ENCODE measurements at regions not wholly inside any gene's neighbourhood (a gene's known extent, or its start where the extent isn't known, plus 50 kb on each side); places are given as distances from the start of the nearest gene placed in this dataset.

DNA sequence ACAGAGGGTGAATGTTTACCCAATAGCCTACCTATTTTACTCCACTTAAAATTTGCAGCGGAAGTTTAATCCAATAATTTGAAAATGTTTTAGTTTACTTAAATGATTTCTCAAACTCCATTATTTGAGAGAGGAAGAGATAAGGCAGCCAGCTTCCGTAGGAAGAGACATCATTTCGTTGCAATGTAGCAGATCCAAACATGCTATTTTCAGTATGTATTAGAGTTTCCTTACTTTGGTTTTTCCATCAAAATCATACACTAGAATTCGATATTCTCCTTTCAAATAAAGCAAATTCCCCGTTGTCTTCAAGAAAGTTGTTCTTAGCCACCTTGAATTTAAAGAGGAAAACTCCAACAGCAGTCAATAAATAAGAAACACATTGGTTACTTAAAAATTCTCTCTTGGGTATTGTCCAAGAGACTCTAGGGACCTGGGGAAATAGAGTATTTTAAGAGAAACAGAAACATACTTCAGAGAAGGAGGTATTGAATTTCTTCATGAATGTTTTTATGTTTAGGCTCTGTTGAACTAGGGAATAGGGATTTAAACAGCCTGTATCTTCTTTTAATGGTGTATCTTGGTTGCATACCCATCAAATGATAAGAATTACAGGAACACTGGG is 324.5 kb upstream of the GBE1 start:
- Histone ChIP-seq H3K27me3 (ENCODE audit: insufficient read depth) (no peaks in the 10 kb centered on the region), H3K9me2 (ENCODE audit: insufficient read depth) (no peaks in the 10 kb centered on the region), H4K20me1 (replicated peaks; ENCODE audit: insufficient read depth) (no peaks in the 10 kb centered on the region), H3K4me2 (peak overlapping the region; percentile 50; the same call in 1 of the 2 replicates), H2AFZ (no peak overlapping the region), H3K4me1 (ENCODE audit: insufficient read depth) (peaks cover 44% of the 10 kb centered on the region), H3K4me3 (no peak overlapping the region), H3K27ac (ENCODE audit: low read depth) (no peak overlapping the region), H3F3A (replicated peaks; ENCODE audit: low read depth) (no peaks in the 10 kb centered on the region), H3K79me2 (replicated peaks; ENCODE audit: insufficient read depth) (no peaks in the 10 kb centered on the region), H3K36me3 (ENCODE audit: insufficient read depth) (no peaks in the 10 kb centered on the region)
- Mint-ChIP-seq H3K36me3 (ENCODE audit: low read depth) (no peaks in the 10 kb centered on the region), H3K27me3 (ENCODE audit: insufficient read depth, low read depth, poor library complexity) (no peaks in the 10 kb centered on the region), H3K4me3 (no peak overlapping the region), H3K9me3 (no peaks in the 10 kb centered on the region), H3K4me1 (peaks cover 34% of the 10 kb centered on the region), H3K27ac (no peak overlapping the region; the same call in none of the 2 replicates)
- TF ChIP-seq JUNB (IDR thresholded peaks at IDR 0.05; ENCODE audit: unreplicated experiment) (no peak), EZH2 (IDR thresholded peaks at IDR 0.05; ENCODE audit: low read depth, unreplicated experiment) (no peak), CREB1 (CRISPR knock-in tag; IDR thresholded peaks at IDR 0.05; ENCODE audit: low read depth) (no peak), NANOG (IDR thresholded peaks at IDR 0.05; ENCODE audit: borderline replicate concordance) (no peak), ZNF114 (CRISPR knock-in tag; IDR thresholded peaks at IDR 0.05) (no peak), STAT1 (IDR thresholded peaks at IDR 0.05; ENCODE audit: unreplicated experiment) (no peak), ZNF331 (CRISPR knock-in tag; IDR thresholded peaks at IDR 0.05; ENCODE audit: low read depth) (no peak), POLR2AphosphoS5 (IDR thresholded peaks at IDR 0.05; ENCODE audit: low read depth) (no peak), EZH2phosphoT487 (IDR thresholded peaks at IDR 0.05; ENCODE audit: unreplicated experiment) (no peak)
- TF ChIP-seq, protein P1, sequence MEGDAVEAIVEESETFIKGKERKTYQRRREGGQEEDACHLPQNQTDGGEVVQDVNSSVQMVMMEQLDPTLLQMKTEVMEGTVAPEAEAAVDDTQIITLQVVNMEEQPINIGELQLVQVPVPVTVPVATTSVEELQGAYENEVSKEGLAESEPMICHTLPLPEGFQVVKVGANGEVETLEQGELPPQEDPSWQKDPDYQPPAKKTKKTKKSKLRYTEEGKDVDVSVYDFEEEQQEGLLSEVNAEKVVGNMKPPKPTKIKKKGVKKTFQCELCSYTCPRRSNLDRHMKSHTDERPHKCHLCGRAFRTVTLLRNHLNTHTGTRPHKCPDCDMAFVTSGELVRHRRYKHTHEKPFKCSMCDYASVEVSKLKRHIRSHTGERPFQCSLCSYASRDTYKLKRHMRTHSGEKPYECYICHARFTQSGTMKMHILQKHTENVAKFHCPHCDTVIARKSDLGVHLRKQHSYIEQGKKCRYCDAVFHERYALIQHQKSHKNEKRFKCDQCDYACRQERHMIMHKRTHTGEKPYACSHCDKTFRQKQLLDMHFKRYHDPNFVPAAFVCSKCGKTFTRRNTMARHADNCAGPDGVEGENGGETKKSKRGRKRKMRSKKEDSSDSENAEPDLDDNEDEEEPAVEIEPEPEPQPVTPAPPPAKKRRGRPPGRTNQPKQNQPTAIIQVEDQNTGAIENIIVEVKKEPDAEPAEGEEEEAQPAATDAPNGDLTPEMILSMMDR (conservative IDR thresholded peaks at IDR 0.05; ENCODE audit: low read depth in 2 of 2) = no peak
- TF ChIP-seq, protein P2, sequence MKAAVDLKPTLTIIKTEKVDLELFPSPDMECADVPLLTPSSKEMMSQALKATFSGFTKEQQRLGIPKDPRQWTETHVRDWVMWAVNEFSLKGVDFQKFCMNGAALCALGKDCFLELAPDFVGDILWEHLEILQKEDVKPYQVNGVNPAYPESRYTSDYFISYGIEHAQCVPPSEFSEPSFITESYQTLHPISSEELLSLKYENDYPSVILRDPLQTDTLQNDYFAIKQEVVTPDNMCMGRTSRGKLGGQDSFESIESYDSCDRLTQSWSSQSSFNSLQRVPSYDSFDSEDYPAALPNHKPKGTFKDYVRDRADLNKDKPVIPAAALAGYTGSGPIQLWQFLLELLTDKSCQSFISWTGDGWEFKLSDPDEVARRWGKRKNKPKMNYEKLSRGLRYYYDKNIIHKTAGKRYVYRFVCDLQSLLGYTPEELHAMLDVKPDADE (IDR thresholded peaks at IDR 0.05) = no peak
- TF ChIP-seq, protein P3, sequence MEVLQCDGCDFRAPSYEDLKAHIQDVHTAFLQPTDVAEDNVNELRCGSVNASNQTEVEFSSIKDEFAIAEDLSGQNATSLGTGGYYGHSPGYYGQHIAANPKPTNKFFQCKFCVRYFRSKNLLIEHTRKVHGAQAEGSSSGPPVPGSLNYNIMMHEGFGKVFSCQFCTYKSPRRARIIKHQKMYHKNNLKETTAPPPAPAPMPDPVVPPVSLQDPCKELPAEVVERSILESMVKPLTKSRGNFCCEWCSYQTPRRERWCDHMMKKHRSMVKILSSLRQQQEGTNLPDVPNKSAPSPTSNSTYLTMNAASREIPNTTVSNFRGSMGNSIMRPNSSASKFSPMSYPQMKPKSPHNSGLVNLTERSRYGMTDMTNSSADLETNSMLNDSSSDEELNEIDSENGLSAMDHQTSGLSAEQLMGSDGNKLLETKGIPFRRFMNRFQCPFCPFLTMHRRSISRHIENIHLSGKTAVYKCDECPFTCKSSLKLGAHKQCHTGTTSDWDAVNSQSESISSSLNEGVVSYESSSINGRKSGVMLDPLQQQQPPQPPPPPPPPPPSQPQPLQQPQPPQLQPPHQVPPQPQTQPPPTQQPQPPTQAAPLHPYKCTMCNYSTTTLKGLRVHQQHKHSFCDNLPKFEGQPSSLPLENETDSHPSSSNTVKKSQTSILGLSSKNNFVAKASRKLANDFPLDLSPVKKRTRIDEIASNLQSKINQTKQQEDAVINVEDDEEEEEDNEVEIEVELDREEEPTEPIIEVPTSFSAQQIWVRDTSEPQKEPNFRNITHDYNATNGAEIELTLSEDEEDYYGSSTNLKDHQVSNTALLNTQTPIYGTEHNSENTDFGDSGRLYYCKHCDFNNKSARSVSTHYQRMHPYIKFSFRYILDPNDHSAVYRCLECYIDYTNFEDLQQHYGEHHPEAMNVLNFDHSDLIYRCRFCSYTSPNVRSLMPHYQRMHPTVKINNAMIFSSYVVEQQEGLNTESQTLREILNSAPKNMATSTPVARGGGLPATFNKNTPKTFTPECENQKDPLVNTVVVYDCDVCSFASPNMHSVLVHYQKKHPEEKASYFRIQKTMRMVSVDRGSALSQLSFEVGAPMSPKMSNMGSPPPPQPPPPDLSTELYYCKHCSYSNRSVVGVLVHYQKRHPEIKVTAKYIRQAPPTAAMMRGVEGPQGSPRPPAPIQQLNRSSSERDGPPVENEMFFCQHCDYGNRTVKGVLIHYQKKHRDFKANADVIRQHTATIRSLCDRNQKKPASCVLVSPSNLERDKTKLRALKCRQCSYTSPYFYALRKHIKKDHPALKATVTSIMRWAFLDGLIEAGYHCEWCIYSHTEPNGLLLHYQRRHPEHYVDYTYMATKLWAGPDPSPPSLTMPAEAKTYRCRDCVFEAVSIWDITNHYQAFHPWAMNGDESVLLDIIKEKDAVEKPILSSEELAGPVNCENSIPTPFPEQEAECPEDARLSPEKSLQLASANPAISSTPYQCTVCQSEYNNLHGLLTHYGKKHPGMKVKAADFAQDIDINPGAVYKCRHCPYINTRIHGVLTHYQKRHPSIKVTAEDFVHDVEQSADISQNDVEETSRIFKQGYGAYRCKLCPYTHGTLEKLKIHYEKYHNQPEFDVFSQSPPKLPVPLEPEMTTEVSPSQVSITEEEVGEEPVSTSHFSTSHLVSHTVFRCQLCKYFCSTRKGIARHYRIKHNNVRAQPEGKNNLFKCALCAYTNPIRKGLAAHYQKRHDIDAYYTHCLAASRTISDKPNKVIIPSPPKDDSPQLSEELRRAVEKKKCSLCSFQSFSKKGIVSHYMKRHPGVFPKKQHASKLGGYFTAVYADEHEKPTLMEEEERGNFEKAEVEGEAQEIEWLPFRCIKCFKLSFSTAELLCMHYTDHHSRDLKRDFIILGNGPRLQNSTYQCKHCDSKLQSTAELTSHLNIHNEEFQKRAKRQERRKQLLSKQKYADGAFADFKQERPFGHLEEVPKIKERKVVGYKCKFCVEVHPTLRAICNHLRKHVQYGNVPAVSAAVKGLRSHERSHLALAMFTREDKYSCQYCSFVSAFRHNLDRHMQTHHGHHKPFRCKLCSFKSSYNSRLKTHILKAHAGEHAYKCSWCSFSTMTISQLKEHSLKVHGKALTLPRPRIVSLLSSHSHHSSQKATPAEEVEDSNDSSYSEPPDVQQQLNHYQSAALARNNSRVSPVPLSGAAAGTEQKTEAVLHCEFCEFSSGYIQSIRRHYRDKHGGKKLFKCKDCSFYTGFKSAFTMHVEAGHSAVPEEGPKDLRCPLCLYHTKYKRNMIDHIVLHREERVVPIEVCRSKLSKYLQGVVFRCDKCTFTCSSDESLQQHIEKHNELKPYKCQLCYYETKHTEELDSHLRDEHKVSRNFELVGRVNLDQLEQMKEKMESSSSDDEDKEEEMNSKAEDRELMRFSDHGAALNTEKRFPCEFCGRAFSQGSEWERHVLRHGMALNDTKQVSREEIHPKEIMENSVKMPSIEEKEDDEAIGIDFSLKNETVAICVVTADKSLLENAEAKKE (CRISPR knock-in tag; IDR thresholded peaks at IDR 0.05) = no peak
- TF ChIP-seq, protein P4, sequence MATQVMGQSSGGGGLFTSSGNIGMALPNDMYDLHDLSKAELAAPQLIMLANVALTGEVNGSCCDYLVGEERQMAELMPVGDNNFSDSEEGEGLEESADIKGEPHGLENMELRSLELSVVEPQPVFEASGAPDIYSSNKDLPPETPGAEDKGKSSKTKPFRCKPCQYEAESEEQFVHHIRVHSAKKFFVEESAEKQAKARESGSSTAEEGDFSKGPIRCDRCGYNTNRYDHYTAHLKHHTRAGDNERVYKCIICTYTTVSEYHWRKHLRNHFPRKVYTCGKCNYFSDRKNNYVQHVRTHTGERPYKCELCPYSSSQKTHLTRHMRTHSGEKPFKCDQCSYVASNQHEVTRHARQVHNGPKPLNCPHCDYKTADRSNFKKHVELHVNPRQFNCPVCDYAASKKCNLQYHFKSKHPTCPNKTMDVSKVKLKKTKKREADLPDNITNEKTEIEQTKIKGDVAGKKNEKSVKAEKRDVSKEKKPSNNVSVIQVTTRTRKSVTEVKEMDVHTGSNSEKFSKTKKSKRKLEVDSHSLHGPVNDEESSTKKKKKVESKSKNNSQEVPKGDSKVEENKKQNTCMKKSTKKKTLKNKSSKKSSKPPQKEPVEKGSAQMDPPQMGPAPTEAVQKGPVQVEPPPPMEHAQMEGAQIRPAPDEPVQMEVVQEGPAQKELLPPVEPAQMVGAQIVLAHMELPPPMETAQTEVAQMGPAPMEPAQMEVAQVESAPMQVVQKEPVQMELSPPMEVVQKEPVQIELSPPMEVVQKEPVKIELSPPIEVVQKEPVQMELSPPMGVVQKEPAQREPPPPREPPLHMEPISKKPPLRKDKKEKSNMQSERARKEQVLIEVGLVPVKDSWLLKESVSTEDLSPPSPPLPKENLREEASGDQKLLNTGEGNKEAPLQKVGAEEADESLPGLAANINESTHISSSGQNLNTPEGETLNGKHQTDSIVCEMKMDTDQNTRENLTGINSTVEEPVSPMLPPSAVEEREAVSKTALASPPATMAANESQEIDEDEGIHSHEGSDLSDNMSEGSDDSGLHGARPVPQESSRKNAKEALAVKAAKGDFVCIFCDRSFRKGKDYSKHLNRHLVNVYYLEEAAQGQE (IDR thresholded peaks at IDR 0.05; ENCODE audit: unreplicated experiment) = no peak
- DNase-seq (ENCODE audit: low spot score) = no peak
- no peak for ATAC-seq
